Small intestine (tissue), 7 donors: ENCODE measurements at regions not wholly inside any gene's neighbourhood (a gene's known extent, or its start where the extent isn't known, plus 50 kb on each side); places are given as distances from the start of the nearest gene placed in this dataset.
A peak's percentile ranks its signal among the peaks of the same experiment; 100 is the strongest.

Experiments used
- DNase-seq, 2 donors: peaks; one replicate each; pipeline versions ENCODE4 v3.0.0 to v3.0.0-alpha.2; 2013
- FAIRE-seq: peaks from 2 replicates; lab custom pipeline; 2012; peaks lifted over from hg19 to GRCh38; lab: Jason Lieb, UNC
- H3K27ac ChIP-seq, 3 donors: one replicate each; pipeline ENCODE4 v1.5.1; 2013; ENCODE audit warnings: low read length in 2 of 3, mild to moderate bottlenecking in 2 of 3, control low read depth in 1 of 3, inconsistent platforms in 1 of 3, low read depth in 1 of 3, moderate library complexity in 1 of 3
- H3K27me3 ChIP-seq, 3 donors: one replicate each; pipeline ENCODE4 v1.6.1; 2013; ENCODE audit warnings: low read length in 3 of 3, inconsistent platforms in 1 of 3; ENCODE audit not compliant: control insufficient read depth in 3 of 3, insufficient read depth in 3 of 3
- H3K36me3 ChIP-seq, 3 donors: one replicate each; pipeline ENCODE4 v1.6.1; 2013; ENCODE audit warnings: low read length in 3 of 3, inconsistent platforms in 1 of 3, low read depth in 1 of 3, mild to moderate bottlenecking in 1 of 3, moderate library complexity in 1 of 3; ENCODE audit not compliant: control insufficient read depth in 3 of 3, insufficient read depth in 2 of 3
- H3K4me1 ChIP-seq, 3 donors: one replicate each; pipeline ENCODE4 v1.6.1; 2013; ENCODE audit warnings: low read length in 2 of 3, inconsistent platforms in 1 of 3, low read depth in 1 of 3, mild to moderate bottlenecking in 1 of 3, moderate library complexity in 1 of 3; ENCODE audit not compliant: control insufficient read depth in 3 of 3, insufficient read depth in 2 of 3
- H3K4me3 ChIP-seq, 3 donors: one replicate each; pipeline ENCODE4 v1.5.1; 2013; ENCODE audit warnings: low read length in 3 of 3, control low read depth in 1 of 3, inconsistent platforms in 1 of 3, low read depth in 1 of 3, mild to moderate bottlenecking in 1 of 3, moderate library complexity in 1 of 3
- H3K9me3 ChIP-seq, 2 donors: one replicate each; pipeline ENCODE4 v1.6.1; 2013; ENCODE audit warnings: low read depth in 1 of 2, low read length in 1 of 2; ENCODE audit not compliant: control insufficient read depth in 2 of 2, insufficient read depth in 1 of 2
- WGBS, 3 donors: extraction: QIAGEN DNeasy Blood & Tissue Kit; methylation state at CpG; one replicate each; pipeline ENCODE4 v1.1.7; 2013; 5-methylcytosine and 5-hydroxymethylcytosine counted together
- donor health status: healthy with polysubstance abuse.
- donor health status: control.
- donor health status: control.
- donor health status: Bipolar disorder and iron deficiency.
- donor health status: healthy.

DNA sequence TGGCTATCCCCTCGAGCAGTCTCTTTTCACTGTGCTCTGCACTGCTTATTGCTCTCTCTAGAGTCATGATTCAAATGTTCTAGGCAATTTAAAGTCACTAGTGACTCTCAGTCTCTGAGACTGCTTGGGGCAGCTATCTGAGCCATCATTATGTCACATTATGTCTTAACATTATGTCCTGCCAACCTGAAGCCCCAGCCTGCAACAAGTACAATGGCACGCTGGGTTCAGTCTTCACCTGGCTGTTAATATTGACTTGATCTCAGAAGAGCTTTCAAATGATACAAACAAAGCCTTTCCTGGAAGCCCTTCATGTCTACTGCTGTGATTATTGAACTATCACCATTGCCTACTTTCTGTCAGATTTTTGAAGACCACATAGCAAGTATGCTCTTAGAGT is 128.1 kb upstream of the GRM7 start:
- H3K27me3 ChIP-seq = no peaks in the 10 kb centered on the region
- no peak overlapping the region for H3K27ac ChIP-seq
- FAIRE-seq (no peak), DNase-seq (no peak)
- H3K9me3 ChIP-seq = no peaks in the 10 kb centered on the region
- no peaks in the 10 kb centered on the region for H3K4me1 ChIP-seq
- H3K4me3 ChIP-seq = no peak overlapping the region
- no peaks in the 10 kb centered on the region for H3K36me3 ChIP-seq
- 79 to 89% (median 81%) methylated on average over 2 of the region's 2 CpGs for WGBS, 3 donors

DNA sequence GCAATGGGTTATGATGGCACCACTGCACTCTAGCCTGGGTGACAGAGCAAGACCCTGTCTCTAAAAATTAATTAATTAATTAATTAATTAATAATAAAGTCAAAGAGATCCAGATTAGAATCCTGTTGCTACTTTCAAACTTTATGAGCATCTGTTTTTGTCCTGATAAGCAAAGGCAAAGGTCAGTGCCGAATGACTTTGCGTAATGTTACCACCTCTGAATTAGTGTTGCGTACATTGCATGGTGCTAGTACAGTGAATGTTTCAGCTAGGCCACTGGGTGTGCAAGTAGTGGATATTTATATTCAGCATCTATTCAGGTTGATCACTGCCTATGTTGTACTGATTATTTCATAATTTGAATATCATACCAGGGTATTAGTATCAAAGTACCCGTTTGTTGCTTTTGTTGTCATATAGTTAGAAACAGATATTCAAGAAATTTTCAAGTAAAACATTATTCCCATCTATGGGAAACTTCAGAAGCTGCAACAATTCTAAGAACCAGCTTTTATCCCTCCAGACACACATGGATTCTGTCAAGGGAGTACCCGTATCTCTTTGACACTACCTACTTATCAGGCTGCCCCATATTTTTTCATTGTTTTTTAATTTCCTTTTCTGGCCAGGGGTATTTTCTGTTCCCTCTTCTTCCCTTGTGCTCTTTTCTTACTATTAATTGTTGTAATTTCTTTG is 127.1 kb upstream of the GRM7 start:
- Histone ChIP-seq H3K27me3 (no peaks in the 10 kb centered on the region), H3K4me3 (no peak overlapping the region), H3K4me1 (no peaks in the 10 kb centered on the region), H3K27ac (no peak overlapping the region), H3K36me3 (no peaks in the 10 kb centered on the region), H3K9me3 (no peaks in the 10 kb centered on the region)
- 51 to 87% (median 63%) methylated on average over 5 of the region's 5 CpGs for WGBS, 3 donors
- DNase-seq (peak in 1 of 2 donors; percentile 83), FAIRE-seq (no peak)

DNA sequence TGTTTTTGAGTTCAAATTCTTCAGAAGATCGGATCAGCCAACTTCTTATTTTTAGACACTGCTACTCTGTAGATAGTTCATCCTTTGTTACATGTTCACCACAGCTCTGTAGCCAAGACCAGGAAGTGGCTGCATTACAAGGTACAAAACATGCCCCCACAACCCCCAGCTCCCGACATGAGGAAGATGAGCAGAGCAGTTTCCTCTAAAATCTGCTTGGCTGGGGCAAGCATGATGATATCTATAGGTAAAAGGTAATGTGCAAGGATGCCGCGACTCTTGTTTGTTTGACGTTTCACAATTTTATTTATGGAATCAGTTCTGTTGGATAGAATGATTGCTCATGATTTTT is 126.5 kb upstream of the GRM7 start:
- DNase-seq (no peak), FAIRE-seq (no peak)
- no peak overlapping the region for H3K4me3 ChIP-seq
- 84 to 85% (median 84%) methylated on average over 5 of the region's 5 CpGs for WGBS, 3 donors
- H3K27ac ChIP-seq = no peak overlapping the region
- no peaks in the 10 kb centered on the region for H3K27me3 ChIP-seq
- no peaks in the 10 kb centered on the region for H3K9me3 ChIP-seq
- H3K36me3 ChIP-seq = no peaks in the 10 kb centered on the region
- H3K4me1 ChIP-seq = no peaks in the 10 kb centered on the region

DNA sequence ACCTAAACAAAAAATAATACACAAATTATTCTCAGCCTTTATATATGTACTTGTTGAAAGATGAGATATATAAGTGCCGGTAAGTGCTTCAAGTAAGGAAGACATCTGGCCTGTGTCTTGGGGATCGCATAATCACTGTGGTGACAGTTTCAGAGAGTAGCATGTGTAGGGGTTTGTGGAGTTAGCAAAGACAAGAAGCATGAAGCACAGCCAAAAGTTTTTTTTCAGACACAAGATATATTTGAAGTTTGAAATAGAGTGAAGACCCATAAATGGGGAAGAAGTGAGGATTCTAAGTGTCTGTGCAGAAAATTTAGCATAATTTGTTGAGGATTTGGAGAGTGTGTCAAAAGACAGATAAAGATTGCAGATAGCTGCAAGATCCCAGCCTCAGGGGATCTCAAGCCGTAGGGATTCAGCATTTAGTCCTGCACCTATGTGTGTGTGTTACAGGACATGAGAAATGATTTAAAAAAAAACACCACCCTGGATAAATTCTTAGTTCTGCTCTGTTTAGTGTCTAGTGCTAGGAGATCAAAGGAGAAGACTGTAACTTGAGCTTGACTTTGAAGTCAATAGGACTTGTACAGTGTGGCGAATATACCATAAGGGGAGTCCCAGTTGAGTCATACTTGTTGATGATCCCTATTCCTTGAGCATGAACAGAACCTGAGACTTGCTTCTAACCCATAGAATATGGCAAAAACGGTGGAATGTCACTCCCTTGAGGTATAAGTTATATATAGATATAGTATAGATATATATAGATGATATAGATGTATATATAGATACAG is 123.9 kb upstream of the GRM7 start:
- Histone ChIP-seq H3K9me3 (no peaks in the 10 kb centered on the region), H3K4me1 (no peaks in the 10 kb centered on the region), H3K27me3 (no peaks in the 10 kb centered on the region), H3K4me3 (no peak overlapping the region), H3K36me3 (no peaks in the 10 kb centered on the region), H3K27ac (no peak overlapping the region)
- DNase-seq (no peak), FAIRE-seq (no peak)
- 62 to 81% (median 80%) methylated on average over 5 of the region's 5 CpGs for WGBS, 3 donors

DNA sequence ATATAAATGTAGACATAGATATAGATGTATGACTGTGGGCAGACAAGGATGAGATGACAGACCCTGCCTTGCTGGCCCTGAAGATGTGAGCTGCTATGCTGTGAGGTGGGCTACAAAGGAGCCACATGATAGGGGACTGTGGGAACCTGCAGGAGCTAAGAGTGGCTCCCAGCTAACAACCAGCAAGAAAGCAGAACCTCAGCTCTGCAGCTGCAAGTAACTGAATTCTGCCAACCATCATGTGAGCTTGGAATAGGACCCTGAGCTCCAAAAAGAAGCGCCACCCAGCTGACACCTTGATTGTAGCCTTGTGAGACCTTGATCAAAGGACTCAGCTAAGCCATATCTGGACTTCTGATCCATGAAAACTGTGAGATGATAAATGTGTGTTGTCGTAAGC is 123.3 kb upstream of the GRM7 start:
- H3K4me1 ChIP-seq = no peaks in the 10 kb centered on the region
- DNase-seq = no peak
- no peaks in the 10 kb centered on the region for H3K36me3 ChIP-seq
- no peak for FAIRE-seq
- H3K4me3 ChIP-seq = no peak overlapping the region
- H3K9me3 ChIP-seq = no peaks in the 10 kb centered on the region
- H3K27me3 ChIP-seq = no peaks in the 10 kb centered on the region
- no peak overlapping the region for H3K27ac ChIP-seq
- WGBS, 3 donors = 77 to 93% (median 86%) methylated on average over 2 of the region's 2 CpGs

DNA sequence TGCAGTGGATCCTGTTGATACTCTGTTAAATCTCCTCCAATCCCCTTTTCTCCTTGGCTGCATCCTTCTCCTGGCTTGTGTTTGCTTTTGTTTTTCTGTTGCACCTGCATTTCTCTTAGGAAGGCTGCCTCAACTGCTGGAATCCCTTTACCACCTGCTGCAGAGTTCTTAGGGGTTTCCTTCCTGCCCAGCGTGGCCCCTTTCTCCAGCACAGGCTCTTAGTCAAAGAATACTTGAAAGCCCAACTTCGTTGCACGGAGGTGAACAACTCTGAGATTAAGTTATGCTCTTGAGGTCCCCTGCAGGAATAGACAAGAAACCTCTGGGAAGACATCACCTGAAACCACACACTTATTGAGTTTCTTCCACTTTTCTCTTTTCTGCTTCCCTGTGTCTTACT is 121.6 kb upstream of the GRM7 start:
- Histone ChIP-seq H3K9me3 (no peaks in the 10 kb centered on the region), H3K36me3 (no peaks in the 10 kb centered on the region), H3K27me3 (no peaks in the 10 kb centered on the region), H3K4me1 (no peaks in the 10 kb centered on the region), H3K4me3 (no peak overlapping the region), H3K27ac (no peak overlapping the region)
- FAIRE-seq (no peak), DNase-seq (no peak)
- 40 to 46% (median 42%) methylated on average over 3 of the region's 3 CpGs for WGBS, 3 donors

DNA sequence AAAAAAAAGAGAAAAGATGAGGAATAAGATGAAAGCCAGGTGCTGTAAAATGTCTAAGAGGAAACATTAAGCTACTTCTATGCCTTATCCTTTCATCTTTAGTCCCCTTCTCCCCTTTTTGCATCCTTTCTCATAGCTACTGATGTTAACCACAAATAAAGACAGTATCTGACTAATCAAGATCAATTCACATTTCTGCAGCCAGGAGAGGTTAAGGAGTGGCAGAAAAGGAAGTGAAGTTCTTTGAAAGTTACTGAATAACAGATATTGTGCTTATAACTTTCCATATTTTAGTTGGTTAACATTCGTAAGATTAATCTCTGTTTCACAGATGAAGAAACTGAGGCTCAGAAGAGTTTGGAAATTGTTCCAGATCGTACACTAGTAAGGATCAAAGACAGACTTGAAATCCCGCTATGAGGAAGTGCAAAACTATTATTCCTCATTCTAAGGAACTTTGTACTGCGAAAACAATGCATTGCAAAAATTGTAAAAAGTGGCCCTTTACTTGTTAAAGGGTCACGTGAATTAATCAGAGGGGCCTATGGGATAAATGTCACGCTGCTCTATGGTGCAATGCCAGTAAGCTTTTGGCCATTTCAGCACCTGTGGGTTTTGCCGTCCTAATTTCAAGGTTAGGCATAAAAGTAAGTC is 117.7 kb upstream of the GRM7 start:
- no peak for FAIRE-seq
- WGBS, 3 donors = 30 to 80% (median 48%) methylated on average over 7 of the region's 7 CpGs
- H3K27me3 ChIP-seq = no peaks in the 10 kb centered on the region
- H3K4me1 ChIP-seq = no peaks in the 10 kb centered on the region
- H3K36me3 ChIP-seq = no peaks in the 10 kb centered on the region
- no peak overlapping the region for H3K27ac ChIP-seq
- H3K9me3 ChIP-seq = no peaks in the 10 kb centered on the region
- H3K4me3 ChIP-seq = no peak overlapping the region
- DNase-seq = peak; percentile 1 to 41

DNA sequence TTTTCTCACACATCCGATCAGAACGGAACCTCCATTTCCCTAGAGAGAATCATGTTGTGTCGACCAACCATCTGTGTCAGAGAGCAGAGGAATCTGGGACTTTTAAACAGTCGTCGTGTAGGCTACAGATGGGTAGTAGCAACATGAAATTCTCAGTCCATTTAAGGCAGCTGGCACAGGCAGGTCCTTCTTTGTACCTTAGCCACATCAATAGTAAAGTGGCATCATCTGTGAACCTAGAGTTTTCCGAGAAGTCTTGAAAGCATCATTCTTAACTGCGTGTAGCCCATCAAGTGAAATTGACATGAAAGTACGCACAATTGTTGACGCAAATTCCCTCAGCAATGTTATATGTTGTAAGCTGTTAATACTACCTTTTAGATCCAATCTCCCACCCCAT is 114.5 kb upstream of the GRM7 start:
- no peak for DNase-seq
- Histone ChIP-seq H3K4me3 (no peak overlapping the region), H3K4me1 (no peaks in the 10 kb centered on the region), H3K36me3 (no peaks in the 10 kb centered on the region), H3K27me3 (no peaks in the 10 kb centered on the region), H3K9me3 (no peaks in the 10 kb centered on the region), H3K27ac (no peak overlapping the region)
- 91 to 95% (median 93%) methylated on average over 9 of the region's 9 CpGs for WGBS, 3 donors
- FAIRE-seq = no peak
